GM12878 (cell line): ENCODE measurements at regions not wholly inside any gene's neighbourhood (a gene's known extent, or its start where the extent isn't known, plus 50 kb on each side); places are given as distances from the start of the nearest gene placed in this dataset.

ENCODE experiments used
- ATAC-seq: fragments of 200-7000 bp; cut with Tn5 transposase; 3 replicates; pipeline ENCODE4 v1.9.1; 2020; ENCODE audit warnings: mild to moderate bottlenecking, moderate library complexity
- BruUV-seq: library from RNA; stranded (reverse); fragments of 400-500 nt; replicated peaks from 2 replicates; lab custom pipeline; 2021; lab: Mats Ljungman, UMichigan
- CTCF ChIA-PET: fragments of 300-600 bp; sonication (Branson Sonifier 250); formaldehyde crosslinking; extraction: SDS; loops from one replicate; lab custom pipeline; 2021; ENCODE audit warnings: inconsistent platforms; lab: Yijun Ruan, JAX
- POLR2A ChIA-PET: fragments of 350-600 bp; formaldehyde crosslinking; extraction: SDS; loops from one replicate; lab custom pipeline; 2021; ENCODE audit warnings: inconsistent platforms; lab: Charles Lee
- RAD21 ChIA-PET: fragments of 300-600 bp; sonication (Branson Sonifier 250); formaldehyde crosslinking; loops from one replicate; lab custom pipeline; 2023; ENCODE audit warnings: antibody characterized with exemption; ENCODE audit not compliant: unreplicated experiment; lab: Charles Lee
- SMC1A ChIA-PET: fragments of 300-600 bp; sonication (Branson Sonifier 250); formaldehyde crosslinking; loops from one replicate; lab custom pipeline; 2023; ENCODE audit not compliant: unreplicated experiment, uncharacterized antibody; lab: Charles Lee
- DNase-seq: peaks from one replicate; pipeline ENCODE4 v3.0.0-alpha.2; 2011; ENCODE audit warnings: low read depth, low spot score
- FAIRE-seq: peaks from 3 replicates; lab custom pipeline; 2011; peaks lifted over from hg19 to GRCh38; lab: Jason Lieb, UNC
- H2AFZ ChIP-seq: 2 replicates; pipeline ENCODE4 v1.6.0; 2011; ENCODE audit warnings: low read depth, low read length, control low read depth; ENCODE audit not compliant: control insufficient read depth
- H3K27ac ChIP-seq: 2 replicates; pipeline ENCODE4 v1.5.1; 2011; ENCODE audit warnings: control low read depth; ENCODE audit not compliant: control insufficient read depth, insufficient read depth
- H3K27me3 ChIP-seq, 2 experiments: replicated peaks in 1 of 2; 2 replicates each; pipeline versions ENCODE4 v1.6.0 to v1.6.1; 2011; ENCODE audit warnings: low read length in 1 of 2; ENCODE audit not compliant: control insufficient read depth in 2 of 2, insufficient read depth in 2 of 2
- H3K36me3 ChIP-seq, 2 experiments: 2 replicates each; pipeline ENCODE4 v1.5.1; 2011; ENCODE audit warnings: low read length in 1 of 2; ENCODE audit not compliant: control insufficient read depth in 2 of 2, insufficient read depth in 2 of 2
- H3K4me1 ChIP-seq: 2 replicates; pipeline ENCODE4 v1.6.1; 2011; ENCODE audit warnings: mild to moderate bottlenecking, low read length, moderate library complexity, mixed read lengths; ENCODE audit not compliant: control insufficient read depth, insufficient read depth
- H3K4me2 ChIP-seq: 2 replicates; pipeline ENCODE4 v1.6.0; 2011; ENCODE audit warnings: control low read depth; ENCODE audit not compliant: control insufficient read depth, insufficient read depth
- H3K4me3 ChIP-seq: fragments of 200-600 bp; sonication (generic); 2 replicates; pipeline ENCODE4 v1.5.1; 2016
- H3K79me2 ChIP-seq: 2 replicates; pipeline ENCODE4 v1.6.0; 2011; ENCODE audit warnings: low read length; ENCODE audit not compliant: control insufficient read depth, insufficient read depth
- H3K9ac ChIP-seq: 2 replicates; pipeline ENCODE4 v1.8.0; 2011; ENCODE audit warnings: low read length, control low read depth, mixed read lengths; ENCODE audit not compliant: control insufficient read depth, insufficient read depth
- H3K9me3 ChIP-seq: replicated peaks from 3 replicates; pipeline ENCODE4 v1.5.1; 2011; ENCODE audit warnings: mild to moderate bottlenecking, low read length; ENCODE audit not compliant: control insufficient read depth, insufficient read depth
- H4K20me1 ChIP-seq: 2 replicates; pipeline ENCODE4 v1.6.0; 2011; ENCODE audit not compliant: control insufficient read depth, insufficient read depth
- BCLAF1 ChIP-seq: fragments of 450-650 bp; IDR thresholded peaks from 2 replicates; pipeline ENCODE4 v1.6.1; 2017; ENCODE audit warnings: antibody characterized with exemption, mild to moderate bottlenecking, moderate library complexity
- GATAD2B ChIP-seq: fragments of 450-650 bp; conservative IDR thresholded peaks from 2 replicates; pipeline ENCODE4 v1.6.1; 2017; ENCODE audit warnings: low read depth, mild to moderate bottlenecking, moderate library complexity
- LARP7 ChIP-seq: fragments of 450-650 bp; IDR thresholded peaks from 2 replicates; pipeline ENCODE4 v1.6.1; 2017; ENCODE audit warnings: mild to moderate bottlenecking
- POLR2AphosphoS5 ChIP-seq: IDR thresholded peaks from 2 replicates; pipeline ENCODE4 v1.6.1; 2011; ENCODE audit warnings: mild to moderate bottlenecking, low read length, inconsistent platforms
- RAD21 ChIP-seq: IDR thresholded peaks from 2 replicates; pipeline ENCODE4 v1.6.1; 2011; ENCODE audit warnings: mild to moderate bottlenecking, low read depth, low read length, moderate library complexity; ENCODE audit not compliant: insufficient read depth
- RB1 ChIP-seq: fragments of 450-650 bp; formaldehyde crosslinking; IDR thresholded peaks from 2 replicates; pipeline ENCODE4 v1.6.1; 2017; ENCODE audit warnings: mild to moderate bottlenecking, borderline replicate concordance
- SP1 ChIP-seq: IDR thresholded peaks from one replicate; pipeline ENCODE4 v1.6.1; 2011; ENCODE audit warnings: low read depth, low read length
- WGBS: methylation state at CpG from one replicate; pipeline ENCODE4 v1.1.6; 2016; ENCODE audit warnings: low lambda C conversion rate; ENCODE audit not compliant: insufficient replicate concordance, insufficient coverage; ENCODE audit errors: missing lambda C conversion rate; 5-methylcytosine and 5-hydroxymethylcytosine counted together
- in situ Hi-C: fragments of 300-500 bp; cut with MboI; formaldehyde crosslinking; loops from 9 replicates; pipeline ENCODE4 v1.14.3; 2018; ENCODE audit warnings: mixed read lengths
- intact Hi-C: fragments of 100-400 bp; cut with micrococcal nuclease; formaldehyde crosslinking; loops from one replicate; pipeline ENCODE4 v1.14.2; 2022; ENCODE audit not compliant: unreplicated experiment

DNA sequence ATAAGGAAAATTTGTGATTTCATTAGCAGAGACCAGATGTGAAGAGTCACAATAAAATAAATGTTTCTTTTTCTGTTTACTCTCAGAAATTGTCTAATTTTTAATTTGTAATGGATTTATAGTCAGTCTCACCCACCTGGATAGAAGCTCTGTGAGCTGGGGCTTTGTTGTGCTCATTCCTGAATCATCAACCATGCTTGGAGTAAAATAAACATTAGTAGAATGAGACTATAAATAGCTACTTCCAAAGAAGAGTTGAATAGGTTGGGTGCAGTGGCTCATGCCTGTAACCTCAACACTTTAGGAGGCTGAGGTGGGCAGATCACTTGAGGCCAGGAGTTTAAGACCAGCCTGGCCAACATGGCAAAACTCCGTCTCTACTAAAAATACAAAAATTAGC is 185.3 kb upstream of the FBXO33 start:
- Histone ChIP-seq H3K36me3 (no peaks in the 10 kb centered on the region), H3K27ac (no peak overlapping the region), H3K4me3 (no peak overlapping the region), H3K4me1 (no peaks in the 10 kb centered on the region), H4K20me1 (no peaks in the 10 kb centered on the region), H2AFZ (no peak overlapping the region), H3K4me2 (no peak overlapping the region), H3K9ac (no peak overlapping the region), H3K79me2 (no peaks in the 10 kb centered on the region), H3K27me3 (no peaks in the 10 kb centered on the region), H3K9me3 (no peaks in the 10 kb centered on the region)
- no TSS peak for BruUV-seq
- 93% methylated on average over 1 of the region's 1 CpG for WGBS
- ChIA-PET CTCF (no interaction called here), RAD21 (no interaction called here), POLR2A (no interaction called here), SMC1A (no interaction called here)
- in situ Hi-C loops, result no loop called here
- TF ChIP-seq RAD21 (no peak), LARP7 (no peak), SP1 (no peak), GATAD2B (no peak), POLR2AphosphoS5 (no peak), BCLAF1 (no peak), RB1 (no peak)
- intact Hi-C loops, result no loop called here
- ATAC-seq (no peak), DNase-seq (no peak), FAIRE-seq (no peak)
